T follicular helper cell (primary cell): ENCODE measurements at regions not wholly inside any gene's neighbourhood (a gene's known extent, or its start where the extent isn't known, plus 50 kb on each side); places are given as distances from the start of the nearest gene placed in this dataset.
"Not testable (repeated sequence)": the region's sequence is repeated elsewhere in the genome, so short reads cannot be mapped to it uniquely, and the experiment has no call there.

Experiments used
- DNase-seq: peaks from one replicate; pipeline ENCODE4 v3.0.0-alpha.2; 2020; ENCODE audit warnings: low read depth

GRCh38 chr6:139474145-139475108 lies 100.0 kb upstream of the CITED2 start:
- no peak for DNase-seq

DNA sequence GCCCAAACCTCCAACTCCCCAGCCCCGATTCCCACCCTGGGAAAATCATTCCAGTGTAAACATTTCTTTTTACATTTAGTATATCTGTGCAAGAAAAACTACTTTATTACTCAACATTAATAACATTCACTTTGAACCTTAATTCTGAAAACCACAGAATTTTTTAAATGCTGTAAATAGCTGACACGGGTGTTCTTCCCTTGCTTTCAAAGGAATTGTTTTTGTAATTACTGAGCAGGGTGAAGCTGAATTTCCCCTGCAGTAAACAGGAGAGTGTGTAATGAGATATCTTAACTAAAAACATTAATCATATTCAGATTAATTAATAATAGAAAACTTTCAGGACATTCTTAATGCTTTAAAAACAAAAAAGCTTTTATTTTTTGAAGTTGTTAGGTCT lies 99.3 kb upstream of the CITED2 start:
- no peak for DNase-seq

- no peak for DNase-seq
These were observed 98.8 kb upstream of the CITED2 start for GRCh38 chr6:139473231-139473701.

DNA sequence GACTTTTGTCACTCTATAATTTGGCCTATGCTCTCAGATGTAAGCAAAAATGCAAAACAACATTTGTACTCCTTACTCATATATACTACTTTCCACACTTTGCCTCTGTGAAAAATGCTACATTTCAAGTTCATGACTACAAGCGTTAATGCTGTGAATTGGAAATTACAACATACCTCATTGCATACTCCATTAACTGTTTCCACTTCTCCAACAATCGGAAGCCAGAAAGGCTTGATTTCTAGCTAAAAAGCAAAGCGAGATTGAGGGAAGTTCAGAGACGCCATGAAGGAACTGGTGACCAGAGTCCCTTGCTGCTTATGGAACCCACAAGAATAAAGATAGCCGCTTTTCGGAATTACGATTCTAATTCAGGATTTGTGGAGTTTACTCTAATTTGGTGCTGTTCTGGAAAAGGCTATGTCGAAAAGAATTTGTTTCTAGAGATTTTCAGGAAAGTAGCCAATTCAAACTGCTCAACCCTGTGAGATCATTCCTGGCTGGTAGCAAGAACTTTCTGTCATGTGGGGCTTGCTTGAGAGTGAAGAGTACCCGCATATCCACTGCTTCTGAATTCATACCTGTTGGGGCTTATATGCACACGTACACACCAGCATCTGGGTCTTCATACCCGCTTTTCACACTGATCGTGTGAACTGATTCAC lies 98.0 kb upstream of the CITED2 start:
- DNase-seq, result no peak

DNA sequence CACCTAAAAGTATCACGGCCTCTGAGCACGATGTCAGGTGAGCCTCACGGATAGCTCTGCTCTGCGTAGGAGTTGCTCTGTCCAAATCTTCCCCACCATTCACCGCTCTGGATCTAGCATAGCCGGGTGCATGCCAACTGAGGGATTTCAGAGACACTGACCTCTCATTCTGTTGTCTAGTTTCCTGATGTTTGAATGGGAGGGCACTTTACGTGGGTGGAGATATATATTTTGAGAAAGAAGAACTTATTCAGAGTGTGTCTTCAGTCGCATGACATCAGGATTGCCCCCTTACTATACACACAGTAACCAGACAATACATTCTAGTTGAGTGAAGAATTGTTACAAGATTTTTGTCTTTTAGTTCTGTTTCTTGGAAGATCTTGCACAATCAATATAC lies 96.5 kb upstream of the CITED2 start:
- DNase-seq, result no peak

- no peak for DNase-seq
These were observed 93.9 kb upstream of the CITED2 start for GRCh38 chr6:139468178-139468819.

DNA sequence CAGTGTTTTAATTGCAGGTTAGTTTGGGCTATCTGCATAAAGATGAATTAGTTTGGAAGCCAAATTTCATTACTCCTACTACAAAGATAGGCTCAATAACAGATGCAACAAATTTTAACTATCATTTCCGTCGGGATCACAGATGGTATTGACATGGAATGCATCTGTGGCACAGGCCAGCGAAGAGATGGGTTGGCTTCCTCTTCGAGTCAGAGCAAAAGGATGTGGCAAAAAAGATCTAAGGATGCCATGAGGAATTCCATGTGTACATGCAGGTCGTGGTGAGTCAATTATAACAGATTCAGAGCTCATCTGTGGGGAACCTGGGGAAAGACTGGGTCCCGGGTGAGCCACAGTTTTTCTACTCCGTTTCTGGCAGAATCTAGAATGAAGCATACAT lies 83.0 kb upstream of the CITED2 start:
- no peak for DNase-seq

- DNase-seq, result no peak
These were observed 77.9 kb upstream of the CITED2 start for GRCh38 chr6:139452148-139452876.

- DNase-seq, result no peak
These were observed 75.2 kb upstream of the CITED2 start for GRCh38 chr6:139449611-139450000.

- DNase-seq, result no peak
These were observed 74.7 kb upstream of the CITED2 start for GRCh38 chr6:139448998-139449610.

GRCh38 chr6:139448051-139448649 lies 73.7 kb upstream of the CITED2 start:
- DNase-seq, result no peak

DNA sequence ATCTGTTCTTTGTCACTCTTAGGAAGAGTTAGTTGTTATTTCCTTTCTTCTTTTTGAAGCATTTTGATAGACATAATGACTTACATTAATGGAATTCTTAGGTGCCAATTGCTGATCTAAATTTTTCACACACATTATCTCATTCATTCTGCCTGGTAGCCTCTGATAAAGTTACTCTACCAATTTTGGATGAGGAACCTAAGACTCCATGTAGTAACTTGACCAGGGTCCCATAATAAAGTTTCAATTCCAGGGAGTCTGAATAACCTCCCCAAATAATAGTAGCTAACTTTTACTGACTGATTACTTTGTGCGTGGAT lies 73.2 kb upstream of the CITED2 start:
- no peak for DNase-seq

DNA sequence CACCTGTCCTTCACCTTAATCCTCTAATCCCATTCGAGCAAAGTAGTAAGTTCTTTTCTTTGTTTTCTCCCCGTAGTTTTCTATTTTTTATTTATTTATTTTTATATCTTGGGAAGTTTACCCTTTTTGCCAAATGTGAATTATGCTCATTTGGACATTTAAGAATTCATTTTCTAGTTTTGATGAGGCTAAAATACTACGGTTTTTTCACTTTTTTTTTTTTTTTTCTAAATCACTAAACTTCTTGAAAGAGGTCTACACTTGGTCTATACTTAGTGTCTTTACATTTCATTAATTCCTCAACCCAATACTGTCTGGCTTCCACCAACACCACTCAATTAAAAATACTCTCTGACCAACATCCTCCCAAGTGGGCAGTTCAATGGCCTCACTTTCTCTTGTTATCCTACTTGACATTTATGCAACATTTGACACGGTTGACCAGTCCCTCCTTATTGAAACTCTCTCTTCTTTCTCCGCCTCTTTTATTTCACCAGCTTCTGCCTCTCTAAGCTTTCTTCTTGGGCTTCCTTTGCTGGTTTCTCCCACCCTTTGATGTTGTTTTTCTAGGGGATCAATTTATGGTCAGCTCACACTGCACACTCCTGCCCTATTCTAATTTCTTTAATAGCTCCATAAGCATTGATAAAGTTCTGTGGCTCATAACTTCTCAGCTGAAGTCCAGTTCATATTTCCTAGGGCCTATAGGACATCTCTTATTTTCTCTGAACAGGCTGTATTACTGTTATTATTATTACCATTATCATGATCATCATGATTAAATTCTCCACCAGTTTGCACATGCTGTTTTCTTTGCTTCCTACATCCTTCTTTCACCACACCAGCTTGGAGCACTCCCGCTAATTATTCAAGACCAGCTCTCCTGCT lies 72.6 kb upstream of the CITED2 start:
- DNase-seq, result no peak

DNA sequence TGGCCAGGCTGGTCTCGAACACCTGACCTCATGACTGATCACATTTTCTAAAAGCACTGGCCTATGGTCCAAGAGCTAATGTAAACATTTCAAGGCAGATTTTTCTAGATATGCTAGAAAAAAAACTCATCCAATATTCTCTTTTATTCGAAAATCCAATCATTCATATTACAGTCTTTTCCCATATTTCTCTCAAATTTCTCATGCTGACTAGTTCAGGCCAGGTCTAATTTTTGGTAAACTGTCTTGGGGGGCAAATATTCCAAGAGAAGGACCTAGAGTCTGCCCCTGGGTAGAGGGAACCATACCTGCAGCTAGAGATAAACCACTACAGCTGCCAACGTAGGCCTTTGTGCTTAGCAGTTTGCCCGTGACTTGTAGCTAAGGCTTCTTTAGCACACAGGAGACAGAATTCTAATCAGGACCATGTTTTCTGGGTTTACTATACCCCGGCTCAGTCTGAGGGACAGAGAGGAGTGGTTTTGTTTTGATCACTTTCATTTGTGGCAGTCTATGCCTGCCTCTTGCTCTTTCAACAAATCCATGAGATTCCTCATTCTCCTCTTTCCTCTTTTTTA lies 71.8 kb upstream of the CITED2 start:
- DNase-seq, result no peak

GRCh38 chr6:139444273-139444787 lies 69.9 kb upstream of the CITED2 start:
- not testable (repeated sequence) for DNase-seq

- DNase-seq, result no peak
These were observed 69.0 kb upstream of the CITED2 start for GRCh38 chr6:139443231-139444112.

GRCh38 chr6:139442188-139442671 lies 67.8 kb upstream of the CITED2 start:
- no peak for DNase-seq

DNA sequence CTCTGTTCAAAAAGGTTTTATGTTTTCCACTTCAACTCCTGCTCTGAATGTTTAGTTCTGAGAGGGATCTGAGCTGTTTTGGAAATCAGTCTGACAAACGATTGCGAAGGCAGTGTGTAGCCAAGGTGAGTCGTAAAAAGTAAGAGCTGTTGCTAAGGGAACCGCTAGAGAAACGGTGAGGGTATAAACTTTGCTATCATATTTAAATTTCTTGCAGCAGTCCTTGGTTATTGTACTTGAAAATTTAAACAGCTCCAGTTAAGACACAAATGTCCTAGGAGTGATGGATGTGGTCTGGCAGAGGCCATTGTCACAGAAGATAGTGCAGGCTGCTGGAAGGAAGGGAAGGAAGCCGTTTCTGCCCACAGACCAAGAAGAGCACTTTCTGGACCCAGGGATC lies 64.9 kb upstream of the CITED2 start:
- no peak for DNase-seq
